ENCODE measurements at regions not wholly inside any gene's neighbourhood (a gene's known extent, or its start where the extent isn't known, plus 50 kb on each side); places are given as distances from the start of the nearest gene placed in this dataset.
A peak's percentile ranks its signal among the peaks of the same experiment; 100 is the strongest.

GRCh38 chr13:80133631-80134261 is 207.2 kb downstream of the SPRY2 start:
- peak in 8 of 51 donors; percentile 2 to 84 (median 30) for DNase-seq

DNA sequence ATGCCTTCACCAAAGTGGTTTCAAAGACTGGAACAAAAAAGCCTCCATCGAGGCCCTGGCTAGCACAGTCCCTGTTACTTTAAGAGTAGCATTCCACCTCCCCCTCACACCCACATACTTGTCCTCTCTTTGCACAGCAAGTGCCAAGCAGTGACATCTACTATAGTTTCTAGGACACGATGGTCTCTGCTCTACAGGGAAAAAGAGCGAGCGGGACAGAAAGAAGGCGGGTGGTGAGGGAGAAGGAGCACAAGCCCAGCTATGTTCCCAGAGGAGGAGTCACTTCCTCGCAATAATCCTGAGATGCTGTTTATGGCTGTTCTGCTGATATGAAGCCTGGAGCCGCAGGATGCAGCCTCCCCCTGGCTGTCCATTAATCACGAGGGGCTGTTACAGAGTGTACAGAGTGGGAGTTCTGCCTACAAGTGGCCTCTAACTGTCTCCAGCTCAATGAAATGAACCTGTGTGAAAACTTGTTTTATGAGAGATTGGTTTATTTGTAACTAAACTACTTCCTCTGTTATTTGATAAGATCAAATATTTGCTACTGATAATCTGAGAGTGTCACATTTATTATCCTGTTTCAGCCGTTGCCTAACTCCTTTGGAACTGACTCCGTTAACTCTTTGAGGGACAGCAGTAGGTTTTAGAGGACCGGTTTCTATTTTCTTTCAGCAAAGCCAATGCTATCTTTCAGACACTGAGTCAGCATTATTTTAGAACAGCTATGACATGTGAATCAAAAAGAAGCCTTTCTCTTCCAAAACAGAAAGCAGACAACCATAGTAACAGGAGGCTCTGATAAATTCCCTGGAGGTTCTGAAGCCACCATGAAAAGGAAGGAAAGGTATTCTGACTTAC is 208.0 kb downstream of the SPRY2 start:
- DNase-seq = peak in 50 of 51 donors; percentile 4 to 88 (median 54)

- DNase-seq = peak in 47 of 51 donors; percentile 6 to 87 (median 61)
Measured at GRCh38 chr13:80131204-80131603, 209.7 kb downstream of the SPRY2 start.

- no peak for DNase-seq
Measured at GRCh38 chr13:80126389-80127068, 214.4 kb downstream of the SPRY2 start.

DNA sequence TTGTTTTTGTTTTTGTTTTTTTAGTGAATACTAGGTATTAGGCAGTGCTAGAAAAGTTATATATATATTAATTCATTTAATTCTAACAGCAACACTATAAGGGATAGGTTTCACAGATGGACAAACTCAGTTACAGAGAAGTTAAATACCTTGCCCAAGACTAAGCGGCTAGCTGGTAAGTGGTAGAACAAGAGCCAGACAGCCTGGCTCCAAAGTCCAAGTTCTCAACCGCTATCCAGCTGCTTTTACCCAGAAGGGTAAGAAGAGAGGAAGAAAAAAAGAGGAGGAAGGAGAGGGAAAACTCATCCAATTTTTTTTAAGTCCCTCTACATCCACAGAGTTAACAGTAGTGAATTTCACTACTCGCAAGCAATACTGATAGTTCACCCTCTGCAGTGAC is 217.0 kb downstream of the SPRY2 start:
- DNase-seq = no peak

- no peak for DNase-seq
Measured at GRCh38 chr13:80121038-80121437, 219.9 kb downstream of the SPRY2 start.

GRCh38 chr13:80118506-80118905 is 222.4 kb downstream of the SPRY2 start:
- DNase-seq = no peak

GRCh38 chr13:80118099-80118498 is 222.8 kb downstream of the SPRY2 start:
- no peak for DNase-seq

GRCh38 chr13:80117515-80117914 is 223.4 kb downstream of the SPRY2 start:
- no peak for DNase-seq

DNA sequence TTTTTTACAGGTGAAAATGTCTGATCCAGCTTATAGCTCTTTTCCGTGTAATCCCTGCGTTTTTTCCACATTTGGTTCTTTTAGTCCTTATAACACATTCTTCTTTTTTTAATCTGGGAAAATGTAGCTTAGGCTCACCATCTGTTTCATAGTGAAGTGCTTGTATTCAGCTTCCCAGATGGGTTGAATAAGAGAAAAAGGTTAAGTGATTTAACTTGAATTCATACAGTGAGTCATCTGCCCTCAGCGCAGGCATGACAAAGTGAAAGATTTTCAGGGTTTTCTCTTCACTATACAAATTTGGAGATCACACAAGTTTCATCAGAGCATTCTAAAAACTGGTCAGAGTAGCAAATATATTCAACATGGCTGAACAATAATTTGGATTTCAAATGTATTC is 224.8 kb downstream of the SPRY2 start:
- DNase-seq = no peak

- DNase-seq = no peak
Measured at GRCh38 chr13:80115616-80116015, 225.3 kb downstream of the SPRY2 start.

DNA sequence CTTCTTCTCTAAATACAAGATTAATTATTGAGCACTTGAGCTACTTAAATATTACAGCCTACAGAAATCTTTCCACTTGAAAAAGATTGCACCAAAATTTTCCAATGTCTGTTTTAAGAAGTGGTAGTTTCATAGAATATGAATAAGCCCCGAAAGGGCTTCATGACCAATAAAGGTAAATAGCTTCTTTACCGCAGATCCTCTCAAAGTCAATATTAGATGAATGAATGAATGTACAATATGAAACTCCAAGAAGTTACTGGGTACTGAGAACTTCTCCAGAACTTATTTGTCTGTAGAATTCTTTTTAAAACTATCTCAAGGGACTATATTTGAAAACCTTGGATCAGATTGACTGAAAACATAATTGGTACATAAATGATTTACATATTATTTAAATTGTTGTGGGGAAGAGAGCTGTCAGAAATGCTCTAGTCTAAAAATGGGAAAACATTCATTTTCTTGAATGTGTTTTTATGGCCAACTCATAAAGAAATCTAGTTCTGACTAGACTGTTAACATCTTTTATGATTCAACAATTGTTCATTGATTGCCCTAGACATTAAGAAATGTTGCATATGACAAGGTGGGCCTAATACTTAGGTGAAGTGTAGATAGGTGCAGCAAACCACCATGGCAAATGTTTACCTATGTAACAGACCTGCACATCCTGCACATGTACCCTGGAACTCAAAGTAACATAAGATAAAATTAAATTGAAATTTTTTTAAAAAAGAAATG is 227.0 kb downstream of the SPRY2 start:
- no peak for DNase-seq

GRCh38 chr13:80109303-80109702 is 231.6 kb downstream of the SPRY2 start:
- DNase-seq = no peak

- no peak for DNase-seq
Measured at GRCh38 chr13:80105350-80105749, 235.6 kb downstream of the SPRY2 start.

- DNase-seq = no peak
Measured at GRCh38 chr13:80101040-80101439, 239.9 kb downstream of the SPRY2 start.

DNA sequence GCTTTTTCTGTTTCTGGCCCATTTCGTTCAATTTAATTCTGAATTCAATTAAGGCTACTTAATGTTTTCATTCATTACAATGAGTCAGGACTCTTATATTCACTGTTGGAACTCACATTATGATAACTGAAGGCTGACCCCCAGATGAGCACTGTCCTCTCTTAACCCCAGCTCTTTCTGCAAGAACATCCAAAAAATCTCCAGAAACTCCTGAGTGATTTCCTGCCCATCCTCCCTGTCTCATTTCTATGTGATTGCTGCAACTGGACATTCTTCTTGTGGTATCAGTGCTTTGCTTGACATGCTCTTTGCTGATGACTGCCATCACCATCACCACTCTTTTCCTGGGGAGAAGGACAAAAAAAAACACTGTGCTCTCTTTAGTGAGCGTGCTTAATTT is 240.3 kb downstream of the SPRY2 start:
- DNase-seq = no peak

DNA sequence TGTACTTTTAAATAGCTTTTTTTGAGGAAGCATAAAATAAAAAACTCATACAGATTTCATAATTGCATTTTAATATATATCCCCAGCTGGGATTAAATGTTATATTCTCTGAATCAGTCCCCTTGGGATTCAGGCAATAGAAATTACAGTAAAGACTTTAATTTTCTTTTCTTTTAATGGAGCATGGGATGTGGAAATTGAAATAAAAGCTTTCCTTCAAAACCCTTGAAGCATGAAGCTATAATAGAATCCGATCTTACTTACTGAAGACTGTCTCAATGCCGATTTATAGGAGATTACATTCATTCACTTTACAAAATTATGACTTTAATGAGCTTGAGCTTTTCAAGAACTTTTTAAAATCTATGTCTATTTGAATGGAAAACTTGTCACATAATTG is 243.4 kb downstream of the SPRY2 start:
- no peak for DNase-seq

- DNase-seq = no peak
Measured at GRCh38 chr13:80096383-80096782, 244.5 kb downstream of the SPRY2 start.

- no peak for DNase-seq
Measured at GRCh38 chr13:80094526-80094925, 246.4 kb downstream of the SPRY2 start.

GRCh38 chr13:80093888-80094287 is 247.0 kb downstream of the SPRY2 start:
- DNase-seq = no peak

DNA sequence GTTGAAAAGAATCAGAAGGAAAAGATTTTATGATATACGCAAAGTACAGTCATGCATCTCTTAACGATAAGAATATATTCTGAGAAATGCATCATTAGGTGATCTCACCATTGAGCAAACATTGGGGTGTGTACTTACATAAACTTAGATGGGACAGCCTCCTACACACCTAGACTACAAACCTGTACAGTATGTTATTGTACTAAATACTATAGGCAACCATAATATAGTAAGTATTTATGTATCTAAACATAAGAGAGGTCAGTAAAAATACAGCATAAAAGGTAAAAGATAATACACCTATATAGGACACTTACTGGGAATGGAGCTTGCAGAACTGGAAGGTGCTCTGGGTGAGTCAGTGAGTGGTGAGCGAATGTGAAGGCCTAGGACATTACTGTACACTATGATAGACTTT is 254.6 kb downstream of the SPRY2 start:
- DNase-seq = no peak
